ENCODE measurements at regions not wholly inside any gene's neighbourhood (a gene's known extent, or its start where the extent isn't known, plus 50 kb on each side); places are given as distances from the start of the nearest gene placed in this dataset.

DNA sequence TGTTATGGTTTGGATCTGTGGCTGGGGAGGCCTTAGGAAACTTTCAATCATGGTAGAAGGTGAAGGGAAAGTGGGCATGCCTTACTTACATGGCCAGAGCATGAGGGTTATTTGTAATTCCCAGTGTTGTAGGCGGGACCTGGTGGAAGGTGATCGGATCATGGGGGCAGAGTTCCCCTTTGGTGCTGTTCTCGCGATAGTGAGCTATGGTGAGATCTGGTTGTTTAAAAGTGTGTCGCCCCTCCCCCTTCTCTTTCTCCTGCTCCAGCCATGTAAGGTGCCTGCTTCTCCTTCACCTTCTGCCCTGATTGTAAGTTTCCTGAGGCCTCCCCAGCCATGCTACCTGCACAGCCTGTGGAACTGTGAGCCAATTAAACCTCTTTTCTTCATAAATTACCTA lies 145.8 kb downstream of the TFAP2C start:
- TF ChIP-seq, protein P1, sequence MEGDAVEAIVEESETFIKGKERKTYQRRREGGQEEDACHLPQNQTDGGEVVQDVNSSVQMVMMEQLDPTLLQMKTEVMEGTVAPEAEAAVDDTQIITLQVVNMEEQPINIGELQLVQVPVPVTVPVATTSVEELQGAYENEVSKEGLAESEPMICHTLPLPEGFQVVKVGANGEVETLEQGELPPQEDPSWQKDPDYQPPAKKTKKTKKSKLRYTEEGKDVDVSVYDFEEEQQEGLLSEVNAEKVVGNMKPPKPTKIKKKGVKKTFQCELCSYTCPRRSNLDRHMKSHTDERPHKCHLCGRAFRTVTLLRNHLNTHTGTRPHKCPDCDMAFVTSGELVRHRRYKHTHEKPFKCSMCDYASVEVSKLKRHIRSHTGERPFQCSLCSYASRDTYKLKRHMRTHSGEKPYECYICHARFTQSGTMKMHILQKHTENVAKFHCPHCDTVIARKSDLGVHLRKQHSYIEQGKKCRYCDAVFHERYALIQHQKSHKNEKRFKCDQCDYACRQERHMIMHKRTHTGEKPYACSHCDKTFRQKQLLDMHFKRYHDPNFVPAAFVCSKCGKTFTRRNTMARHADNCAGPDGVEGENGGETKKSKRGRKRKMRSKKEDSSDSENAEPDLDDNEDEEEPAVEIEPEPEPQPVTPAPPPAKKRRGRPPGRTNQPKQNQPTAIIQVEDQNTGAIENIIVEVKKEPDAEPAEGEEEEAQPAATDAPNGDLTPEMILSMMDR (IDR thresholded peaks at IDR 0.05; ENCODE audit: low read depth): no peak

DNA sequence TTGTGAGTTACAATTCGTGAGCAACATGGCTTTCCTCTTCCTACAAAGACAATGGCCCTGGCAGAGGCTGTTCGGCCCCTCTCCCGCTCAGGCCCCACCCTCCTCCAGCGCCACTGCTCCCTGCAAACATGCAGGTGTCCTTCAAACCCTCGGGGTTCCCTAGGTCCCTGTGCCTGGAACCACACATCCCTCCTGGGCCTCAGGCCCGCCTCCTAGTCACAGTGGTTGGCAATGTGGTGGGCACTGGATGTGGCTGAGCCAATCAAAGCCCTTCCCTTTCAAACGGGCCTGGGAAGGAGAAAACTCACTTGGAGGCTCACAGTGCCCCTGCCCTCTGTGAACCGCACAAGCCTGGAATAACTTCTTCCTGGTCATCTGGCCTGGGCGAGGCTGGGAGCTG lies 147.2 kb downstream of the TFAP2C start:
- TF ChIP-seq, protein P1 (IDR thresholded peaks at IDR 0.05; ENCODE audit: low read depth): no peak

DNA sequence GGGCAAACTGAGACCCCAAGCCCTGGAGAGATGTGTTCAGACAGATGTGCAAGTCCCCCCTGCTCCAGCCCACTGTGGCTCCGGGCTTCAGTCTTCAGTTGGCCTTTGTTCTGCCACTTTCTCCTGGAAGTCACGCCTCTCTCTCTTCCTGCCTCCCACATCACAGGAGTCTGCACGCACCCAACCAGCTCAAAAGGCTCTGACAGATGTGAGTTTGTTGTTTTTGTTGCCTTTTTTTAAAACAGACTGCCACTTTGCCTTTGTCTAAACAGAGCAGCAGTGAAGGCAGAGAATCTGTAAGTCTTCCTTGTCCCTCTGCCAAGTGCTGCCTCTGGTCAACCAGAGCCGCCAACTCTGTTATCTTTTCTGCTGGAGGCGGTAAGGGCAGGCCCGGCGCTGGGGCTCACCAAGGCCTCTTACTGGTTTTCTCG lies 149.7 kb downstream of the TFAP2C start:
- TF ChIP-seq, protein P1 (IDR thresholded peaks at IDR 0.05; ENCODE audit: low read depth): no peak

GRCh38 chr20:56779452-56780143 lies 150.5 kb downstream of the TFAP2C start:
- TF ChIP-seq, protein P1 (IDR thresholded peaks at IDR 0.05; ENCODE audit: low read depth): no peak

- TF ChIP-seq, protein P1 (IDR thresholded peaks at IDR 0.05; ENCODE audit: low read depth): no peak
Measured at GRCh38 chr20:56780266-56780665, 151.2 kb downstream of the TFAP2C start.

- TF ChIP-seq, protein P1 (IDR thresholded peaks at IDR 0.05; ENCODE audit: low read depth): no peak
Measured at GRCh38 chr20:56781108-56781739, 152.1 kb downstream of the TFAP2C start.

- TF ChIP-seq, protein P1 (IDR thresholded peaks at IDR 0.05; ENCODE audit: low read depth): no peak
Measured at GRCh38 chr20:56783826-56784225, 154.7 kb downstream of the TFAP2C start.
